Left ventricle myocardium inferior (tissue), 1 donor: ENCODE measurements at regions not wholly inside any gene's neighbourhood (a gene's known extent, or its start where the extent isn't known, plus 50 kb on each side); places are given as distances from the start of the nearest gene placed in this dataset.
A peak's percentile ranks its signal among the peaks of the same experiment; 100 is the strongest.

Source experiments
- DNase-seq: peaks from one replicate; pipeline ENCODE4 v3.0.0-alpha.2; 2020
- H3K27ac ChIP-seq: fragments of 200-600 bp; replicated peaks from 2 replicates; pipeline ENCODE4 v1.8.0; 2021
- H3K27me3 ChIP-seq: fragments of 200-600 bp; 2 replicates; pipeline ENCODE4 v1.8.0; 2021; ENCODE audit warnings: low read depth
- H3K36me3 ChIP-seq: fragments of 200-600 bp; 2 replicates; pipeline ENCODE4 v1.8.0; 2021
- H3K4me1 ChIP-seq: fragments of 200-600 bp; 2 replicates; pipeline ENCODE4 v1.8.0; 2021
- H3K4me3 ChIP-seq: fragments of 200-600 bp; 2 replicates; pipeline ENCODE4 v1.8.0; 2021; ENCODE audit warnings: mild to moderate bottlenecking, moderate library complexity
- H3K9me3 ChIP-seq: fragments of 200-600 bp; replicated peaks from 2 replicates; pipeline ENCODE4 v1.8.0; 2021
- CTCF ChIP-seq: fragments of 200-600 bp; IDR thresholded peaks from 2 replicates; pipeline ENCODE4 v1.8.0; 2021; ENCODE audit warnings: antibody characterized with exemption, mild to moderate bottlenecking, borderline replicate concordance
- intact Hi-C: fragments of 100-400 bp; cut with micrococcal nuclease; formaldehyde crosslinking; loops from one replicate; pipeline ENCODE4 v1.11.0; 2022
- donor health status: DM: no; HTN: yes; CAD: no; lungs with severe emphysema.

GRCh38 chr7:130879191-130879590, 145.2 kb upstream of the KLF14 start:
- peaks cover 56% of the 10 kb centered on the region for H3K36me3 ChIP-seq
- no peak overlapping the region for H3K27ac ChIP-seq

GRCh38 chr7:130880668-130881067, 146.7 kb upstream of the KLF14 start:
- intact Hi-C loops: no loop called here
- Histone ChIP-seq H3K27ac (peak overlapping the region; percentile 68), H3K4me1 (peaks cover 69% of the 10 kb centered on the region), H3K27me3 (no peaks in the 10 kb centered on the region), H3K9me3 (no peaks in the 10 kb centered on the region), H3K36me3 (peaks cover 63% of the 10 kb centered on the region), H3K4me3 (no peak overlapping the region)
- DNase-seq: no peak
- TF ChIP-seq CTCF: no peak

More at GRCh38 chr7:130879191-130879590, 145.2 kb upstream of the KLF14 start:
- no peaks in the 10 kb centered on the region for H3K9me3 ChIP-seq
- DNase-seq: no peak
- TF ChIP-seq CTCF: no peak
- no peaks in the 10 kb centered on the region for H3K27me3 ChIP-seq
- intact Hi-C loops: no loop called here
- H3K4me3 ChIP-seq: no peak overlapping the region
- H3K4me1 ChIP-seq: peaks cover 72% of the 10 kb centered on the region

- Histone ChIP-seq H3K4me1 (peaks cover 69% of the 10 kb centered on the region), H3K36me3 (peaks cover 63% of the 10 kb centered on the region), H3K9me3 (no peaks in the 10 kb centered on the region), H3K4me3 (no peak overlapping the region), H3K27ac (peak overlapping the region; percentile 68), H3K27me3 (no peaks in the 10 kb centered on the region)
- DNase-seq: no peak
- no peak for TF ChIP-seq CTCF
- intact Hi-C loops: no loop called here
These were observed 147.2 kb upstream of the KLF14 start for GRCh38 chr7:130881091-130881798.

GRCh38 chr7:130881799-130882141, 147.8 kb upstream of the KLF14 start:
- no peak for TF ChIP-seq CTCF
- Histone ChIP-seq H3K27me3 (no peaks in the 10 kb centered on the region), H3K9me3 (no peaks in the 10 kb centered on the region), H3K27ac (peak overlapping the region; percentile 68), H3K36me3 (peaks cover 61% of the 10 kb centered on the region), H3K4me3 (no peak overlapping the region), H3K4me1 (peaks cover 70% of the 10 kb centered on the region)
- intact Hi-C loops: no loop called here
- DNase-seq: no peak

- no peak for DNase-seq
- Histone ChIP-seq H3K9me3 (no peaks in the 10 kb centered on the region), H3K4me1 (peaks cover 76% of the 10 kb centered on the region), H3K36me3 (peaks cover 55% of the 10 kb centered on the region), H3K27me3 (no peaks in the 10 kb centered on the region), H3K27ac (peak overlapping the region; percentile 68), H3K4me3 (no peak overlapping the region)
- TF ChIP-seq CTCF: no peak
- intact Hi-C loops: no loop called here
These were observed 148.4 kb upstream of the KLF14 start for GRCh38 chr7:130882396-130882795.
